Activated CD4-positive, alpha-beta T cell treated with anti-CD3 and anti-CD28 coated beads, Interleukin-2, amount 50 U/mL, for 1 hour (primary cell): ENCODE measurements at regions not wholly inside any gene's neighbourhood (a gene's known extent, or its start where the extent isn't known, plus 50 kb on each side); places are given as distances from the start of the nearest gene placed in this dataset.

Source experiments
- DNase-seq: peaks from one replicate; pipeline ENCODE4 v3.0.0-alpha.2; 2020

DNA sequence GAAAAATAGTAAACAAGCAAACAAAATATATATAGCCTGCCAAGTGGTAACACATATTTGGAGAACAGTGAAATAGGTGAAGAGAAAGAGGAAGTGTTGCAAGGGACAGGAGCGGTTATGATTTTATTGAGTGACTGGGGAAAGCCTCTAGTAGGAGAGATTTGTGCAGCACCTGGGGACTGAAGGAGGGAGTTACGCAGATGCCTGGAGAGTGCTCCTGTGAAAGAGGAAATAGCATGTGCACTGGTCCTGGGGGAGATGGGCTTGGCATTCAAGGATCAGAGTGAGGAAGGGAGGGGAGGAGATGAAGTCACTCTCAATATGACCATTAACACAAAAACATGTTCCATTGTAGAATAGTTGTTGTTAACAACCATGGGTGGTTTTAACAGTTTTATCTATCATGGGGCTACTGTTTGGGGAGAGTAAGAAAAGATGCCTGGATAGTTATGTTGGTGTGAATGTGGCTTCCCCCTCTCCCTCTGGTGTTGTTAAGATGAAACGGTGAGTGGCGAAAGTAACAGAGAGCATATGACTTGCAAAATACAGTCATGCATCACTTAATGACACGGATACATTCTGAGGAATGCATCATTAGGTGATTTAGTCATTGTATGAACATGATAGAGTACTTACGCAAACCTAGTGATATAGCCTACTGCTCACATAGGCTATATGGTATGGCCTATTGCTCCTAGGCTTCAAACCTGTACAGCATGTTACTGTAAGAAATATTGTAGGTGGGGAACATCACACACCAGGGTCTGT, 251.7 kb upstream of the ARGLU1 start:
- DNase-seq = no peak

DNA sequence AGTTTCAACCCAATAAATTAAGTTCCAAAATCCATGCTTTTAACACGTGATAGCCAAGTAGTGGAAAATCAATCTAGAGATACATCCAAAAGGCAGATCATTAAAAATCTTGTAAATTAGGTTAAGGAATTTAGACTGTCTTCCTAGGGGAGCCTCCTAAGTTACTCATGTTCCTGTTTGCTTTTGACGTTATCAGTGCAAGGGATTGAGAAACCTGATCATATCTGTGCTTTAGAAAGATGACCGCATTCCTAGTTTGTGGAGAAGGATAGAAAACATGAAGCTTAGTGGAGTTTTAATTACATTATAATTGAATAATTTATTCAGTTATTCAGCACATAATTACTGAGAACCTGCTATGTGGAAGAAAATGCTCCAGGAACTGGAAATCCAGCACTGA, 251.0 kb upstream of the ARGLU1 start:
- DNase-seq = no peak

DNA sequence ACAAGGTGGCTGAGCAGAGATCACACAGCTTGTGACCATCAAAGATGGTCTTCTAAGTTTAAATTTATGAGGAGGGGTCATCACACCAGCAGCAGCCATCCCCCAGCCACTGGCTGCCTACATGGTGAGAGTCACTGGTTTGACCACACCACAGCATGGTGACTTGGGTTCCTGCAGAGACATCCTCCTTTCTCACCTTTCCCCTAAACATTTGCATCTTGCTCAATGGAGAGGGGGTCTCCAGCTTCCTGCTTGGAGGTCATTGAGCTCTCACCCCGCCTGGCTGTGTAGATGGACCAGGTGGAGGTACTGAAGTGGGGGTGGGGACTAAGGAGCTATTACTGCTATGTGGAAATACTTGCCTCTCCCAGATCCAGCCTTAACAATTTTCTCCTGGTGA, 247.6 kb upstream of the ARGLU1 start:
- no peak for DNase-seq

DNA sequence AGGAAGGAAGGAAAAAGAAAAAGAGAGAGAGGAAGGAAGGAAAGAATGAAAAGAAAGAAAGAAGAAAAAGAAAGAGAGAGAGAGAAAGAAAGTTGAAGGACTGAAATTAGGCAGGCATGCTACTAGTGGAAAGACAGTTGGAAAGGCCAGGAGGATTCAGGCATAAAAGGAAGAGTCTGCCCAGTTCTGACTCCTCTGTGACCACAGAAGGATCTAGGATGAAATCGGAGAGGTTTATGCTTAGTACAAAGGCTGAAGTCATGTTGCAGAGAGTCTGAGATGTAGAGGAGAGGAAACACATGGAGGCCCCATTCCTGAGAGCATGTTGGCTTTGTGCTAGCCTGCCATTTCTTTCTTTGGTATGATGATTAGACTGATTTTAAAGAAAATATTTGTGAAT, 246.5 kb upstream of the ARGLU1 start:
- DNase-seq = no peak

DNA sequence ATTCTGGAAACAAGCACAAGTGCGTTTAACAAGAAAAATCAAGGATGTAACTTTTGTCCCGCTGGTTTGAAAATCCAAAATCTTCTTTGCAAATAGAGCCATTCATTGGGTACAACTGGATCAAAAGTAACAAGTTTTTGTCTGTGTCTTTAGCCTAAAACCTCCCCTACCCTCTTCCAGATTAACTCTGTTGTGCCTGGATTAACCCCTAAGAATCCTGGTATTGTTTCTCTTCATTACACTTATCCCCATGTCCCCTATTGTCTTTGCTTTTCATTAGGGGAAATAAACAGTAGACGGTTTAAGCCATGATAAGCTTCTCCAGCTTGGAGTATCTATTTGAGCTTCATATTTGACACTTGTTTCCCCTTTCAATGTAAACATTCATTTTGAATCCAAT, 242.1 kb upstream of the ARGLU1 start:
- no peak for DNase-seq

DNA sequence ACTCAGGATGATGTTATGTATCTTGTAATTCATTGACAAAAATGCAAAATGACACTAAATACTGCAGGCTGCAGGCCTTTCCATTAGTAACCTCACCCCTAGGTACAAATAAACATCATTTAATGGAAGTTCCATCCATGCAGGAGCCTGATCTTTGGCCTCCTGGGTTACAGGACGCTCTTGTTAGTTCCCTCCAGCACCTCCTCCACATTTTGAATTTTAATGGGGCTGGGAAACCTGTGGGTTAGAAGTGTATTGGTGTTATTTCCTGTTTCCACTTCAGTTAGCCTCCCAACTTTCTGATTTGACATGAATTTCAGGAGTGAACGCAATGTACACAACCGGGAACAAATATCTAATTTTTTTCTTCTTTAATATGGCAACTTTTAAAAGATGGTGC, 237.1 kb upstream of the ARGLU1 start:
- no peak for DNase-seq

DNA sequence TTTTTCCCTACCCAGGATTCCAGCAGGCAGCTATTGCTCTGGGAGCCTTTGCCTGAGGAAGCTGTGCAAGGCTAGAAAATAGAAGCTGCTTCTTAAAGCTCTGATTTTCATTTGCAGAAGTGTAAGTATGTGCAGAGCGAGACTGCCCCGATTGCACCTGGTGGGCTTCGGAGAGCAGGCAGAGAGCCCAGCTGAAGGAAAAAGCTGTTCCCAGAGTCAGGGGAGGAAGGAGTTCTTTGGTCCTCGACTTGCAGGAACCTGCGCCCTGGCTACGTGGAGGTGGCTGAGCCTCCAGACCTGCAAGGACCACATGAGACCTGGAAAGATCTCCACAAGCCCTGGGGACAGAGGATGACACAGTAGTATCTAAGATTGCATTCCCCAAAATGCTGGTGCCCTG, 235.0 kb upstream of the ARGLU1 start:
- no peak for DNase-seq

DNA sequence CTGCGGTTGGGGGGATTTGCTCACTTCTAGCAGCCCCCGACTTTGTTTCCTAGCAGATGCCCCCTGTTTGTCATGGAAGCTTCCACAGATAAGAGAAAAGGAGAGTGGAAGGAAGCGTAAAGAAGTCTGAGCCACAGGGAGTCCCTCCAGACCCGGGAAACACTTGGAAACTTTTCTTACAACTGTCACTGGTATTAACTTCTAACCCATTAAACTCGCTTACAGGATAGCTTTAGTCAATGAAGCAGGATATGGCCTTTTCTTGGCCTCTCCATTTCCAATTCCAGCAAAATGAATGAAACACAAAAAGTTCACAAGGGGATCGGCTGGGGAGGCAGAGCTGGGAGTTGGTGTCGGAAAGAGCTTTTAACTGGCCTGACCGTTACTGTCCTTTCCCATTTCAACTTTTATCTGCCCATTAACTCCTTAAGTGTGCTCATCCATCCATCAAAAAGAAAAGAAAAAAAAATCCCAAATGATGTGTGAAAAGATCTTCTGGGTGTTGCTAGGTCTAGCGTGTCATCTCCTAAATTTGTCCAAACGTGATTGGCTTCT, 231.9 kb upstream of the ARGLU1 start:
- DNase-seq = no peak

DNA sequence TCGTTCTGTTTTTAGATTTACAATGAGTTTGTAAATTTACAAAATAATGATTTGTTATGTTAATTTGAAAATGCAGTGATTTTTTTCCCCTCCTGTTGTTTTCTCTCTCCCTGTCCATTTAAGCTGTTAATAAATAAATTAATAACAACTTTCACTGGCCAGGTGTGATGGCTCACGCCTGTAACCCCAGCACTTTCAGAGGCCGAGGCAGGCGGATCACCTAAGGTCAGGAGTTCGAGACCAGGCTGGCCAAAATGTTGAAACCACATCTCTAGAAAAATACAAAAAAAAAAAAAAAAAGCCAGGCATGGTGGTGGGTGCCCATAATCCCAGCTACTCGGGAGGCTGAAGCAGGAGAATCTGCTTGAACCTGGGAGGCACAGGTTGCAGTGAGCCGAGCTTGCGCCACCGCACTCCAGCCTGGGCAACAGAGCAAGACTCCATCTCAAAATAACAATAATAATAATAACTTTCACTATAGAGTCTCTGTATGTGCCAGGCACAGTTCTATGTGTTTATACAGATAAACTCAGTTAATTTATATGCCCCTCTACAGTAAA, 229.2 kb upstream of the ARGLU1 start:
- no peak for DNase-seq

DNA sequence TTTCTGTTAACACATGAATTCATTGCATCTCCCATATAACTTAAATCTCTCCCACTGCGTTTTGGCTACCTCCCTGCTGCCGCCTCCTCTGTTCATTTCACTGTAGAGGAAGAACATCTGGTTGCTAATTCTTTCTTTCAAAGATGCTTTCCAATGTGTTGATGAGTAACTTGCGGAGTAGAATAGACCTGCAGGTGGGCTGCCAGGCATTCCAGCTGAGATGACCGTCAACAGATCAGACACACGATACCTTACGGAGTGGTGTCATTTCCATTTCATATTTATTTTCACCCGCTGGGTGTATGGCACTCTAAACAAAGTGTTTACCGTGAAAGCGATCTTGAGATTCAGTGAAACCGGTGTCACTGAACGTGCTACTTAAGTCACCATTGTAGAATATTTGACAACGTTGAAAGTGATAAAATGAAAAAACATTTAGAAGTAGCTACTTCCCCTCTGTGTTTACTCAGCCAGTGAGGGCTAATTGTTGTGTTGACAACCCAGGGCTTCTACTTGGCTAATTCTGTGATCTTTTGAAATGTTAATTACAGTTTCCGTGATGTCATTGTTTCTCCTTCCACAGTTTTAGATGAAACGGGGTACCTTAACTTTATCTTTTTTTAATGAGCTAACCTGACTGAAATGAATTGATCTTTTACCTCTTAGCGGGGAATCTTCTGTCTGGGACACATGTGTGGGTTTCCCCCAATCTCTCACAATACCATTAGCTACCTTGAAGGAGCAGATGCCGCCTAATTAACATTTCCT, 228.5 kb upstream of the ARGLU1 start:
- DNase-seq = no peak

DNA sequence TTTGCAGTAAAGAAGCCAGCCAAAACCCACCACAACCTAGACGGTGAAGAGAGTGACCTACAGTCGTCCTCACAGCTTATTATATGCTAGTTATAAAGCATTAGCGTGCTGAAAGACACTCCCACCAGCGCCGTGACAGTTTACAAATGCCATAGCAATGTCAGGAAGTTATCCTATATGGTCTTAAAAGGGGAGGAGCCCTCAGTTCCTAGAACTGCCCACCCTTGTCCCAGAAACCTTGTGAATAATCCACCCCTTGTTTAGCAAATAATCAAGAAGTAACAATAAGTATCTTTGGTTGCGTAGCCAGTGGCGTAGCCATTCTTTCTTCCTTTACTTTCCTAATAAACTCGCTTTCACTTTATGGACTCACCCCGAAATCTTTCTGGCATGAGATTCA, 227.9 kb upstream of the ARGLU1 start:
- no peak for DNase-seq

DNA sequence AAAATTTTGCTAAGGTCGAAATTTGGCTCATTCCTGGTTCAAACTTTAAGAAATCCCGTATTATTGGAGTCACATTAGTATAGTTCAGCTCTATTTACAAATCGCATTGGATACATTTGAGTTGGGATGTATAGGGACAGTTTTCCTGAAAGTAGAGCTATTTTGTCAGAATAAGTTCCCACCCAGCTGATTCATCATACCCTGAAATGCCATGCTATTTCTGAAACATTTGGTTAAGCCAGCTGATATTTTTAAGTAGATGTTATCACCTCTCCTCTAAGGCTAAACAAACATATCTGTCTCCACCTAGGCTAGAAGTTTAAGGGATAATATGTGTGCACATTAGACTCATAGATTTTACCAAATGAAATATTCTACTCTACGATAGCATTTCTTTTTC, 226.2 kb upstream of the ARGLU1 start:
- no peak for DNase-seq

DNA sequence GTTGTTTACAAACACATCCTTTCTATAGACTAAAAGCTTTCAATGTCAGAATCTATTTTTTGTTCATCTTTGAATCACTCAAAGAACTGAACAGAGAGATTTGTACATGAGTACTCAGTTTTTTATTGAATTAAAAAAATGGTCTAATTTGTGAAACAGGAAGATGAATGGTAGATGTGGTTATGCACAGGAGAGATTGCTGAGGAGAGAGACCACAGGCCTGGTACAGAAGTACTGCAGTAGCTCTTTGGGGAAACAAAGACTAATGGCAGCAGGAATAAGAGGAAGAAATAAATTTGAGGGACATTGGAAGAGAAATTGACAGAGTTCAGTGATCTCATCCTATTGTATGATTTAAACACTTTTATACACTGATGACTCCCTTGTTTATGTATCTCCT, 222.0 kb upstream of the ARGLU1 start:
- DNase-seq = no peak

DNA sequence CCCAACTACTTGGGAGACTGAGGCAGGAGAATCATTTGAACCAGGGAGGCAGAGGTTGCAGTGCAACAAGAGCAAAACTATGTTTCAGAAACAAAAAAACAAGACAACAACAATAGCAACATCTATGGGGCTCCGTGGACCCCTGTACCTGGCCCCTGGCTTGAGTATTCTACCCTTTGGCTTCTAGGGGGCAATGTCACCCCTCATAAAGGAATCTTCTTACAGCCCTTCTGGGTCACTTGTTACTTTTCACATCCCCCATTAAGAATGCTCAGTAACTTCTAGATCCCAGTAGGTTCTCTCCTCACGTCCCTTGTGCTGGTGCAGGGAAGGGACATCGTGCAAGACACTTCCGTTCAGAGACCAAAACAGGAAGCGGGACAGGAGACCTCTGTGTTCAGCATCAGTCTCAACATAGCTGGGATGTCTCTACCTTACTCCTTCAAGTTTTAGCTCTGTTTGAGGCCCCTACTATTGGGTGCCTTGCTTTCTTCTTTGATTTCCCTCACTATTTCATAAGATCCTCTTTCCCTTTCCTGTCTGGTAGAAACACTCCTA, 218.1 kb upstream of the ARGLU1 start:
- no peak for DNase-seq

DNA sequence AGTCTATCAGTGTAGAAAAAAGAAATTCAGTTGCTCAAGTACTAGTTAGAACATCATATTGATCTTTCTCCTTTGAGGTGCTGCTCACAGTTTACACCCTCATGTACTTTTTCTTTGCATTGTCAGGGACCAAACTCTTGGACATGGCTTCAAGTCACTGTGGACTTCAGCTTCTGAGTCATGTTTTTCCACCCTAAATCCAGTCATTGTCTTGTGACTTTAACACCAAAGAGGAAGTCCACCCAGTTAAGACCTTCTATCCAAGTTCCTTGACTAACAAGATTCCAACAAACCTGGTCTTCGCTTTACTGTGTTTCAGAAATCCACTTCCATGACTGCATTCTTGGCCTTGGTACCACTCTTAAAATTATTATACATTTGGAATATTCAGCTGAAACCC, 206.7 kb upstream of the ARGLU1 start:
- DNase-seq = no peak

DNA sequence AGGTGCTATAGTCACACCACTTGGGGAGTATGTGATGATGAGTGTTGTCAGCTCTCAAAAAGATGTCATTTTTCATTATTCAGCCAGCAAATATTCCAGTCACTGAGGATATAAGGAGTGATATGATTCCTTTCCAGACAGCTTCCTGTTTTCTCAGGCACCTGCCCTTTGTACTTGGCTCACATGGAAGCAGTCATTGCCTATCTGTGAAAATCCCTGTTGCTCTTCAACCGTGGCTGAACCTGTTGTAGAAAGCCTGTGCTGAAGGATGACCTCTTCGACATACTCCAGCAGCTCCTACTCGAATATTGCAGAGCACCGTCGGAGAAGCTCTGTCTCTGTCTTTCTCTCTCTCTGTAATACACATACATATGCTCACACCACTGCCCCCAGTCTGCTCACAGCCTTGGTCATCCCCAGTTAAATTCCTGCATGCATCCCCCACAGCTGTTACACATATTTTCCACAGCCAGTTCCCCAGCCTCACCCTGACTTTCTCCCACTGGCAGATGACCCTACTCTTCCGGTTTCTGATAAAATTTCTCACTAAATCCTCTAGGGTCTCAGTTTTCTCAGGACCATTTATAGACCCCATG, 204.2 kb upstream of the ARGLU1 start:
- DNase-seq = no peak

DNA sequence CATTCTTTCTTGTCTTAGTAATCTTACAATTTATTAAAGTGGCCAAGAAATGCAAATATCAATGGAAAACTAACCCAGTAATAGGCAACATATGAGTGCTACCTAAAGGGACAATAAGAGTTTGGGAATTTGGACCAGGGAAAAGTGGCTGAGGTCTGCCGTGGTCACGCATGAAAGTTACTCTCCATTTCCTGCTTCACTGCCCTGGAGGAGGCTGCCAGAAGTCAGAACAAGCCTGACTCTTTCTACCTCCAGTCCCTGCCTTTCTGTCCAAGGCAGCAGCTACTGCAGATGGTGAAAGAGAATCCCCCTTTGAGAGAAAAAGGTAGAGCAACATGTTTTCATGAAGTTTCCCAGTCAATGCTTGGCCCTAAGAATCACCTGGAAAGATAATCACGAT, 201.1 kb upstream of the ARGLU1 start:
- DNase-seq = no peak

DNA sequence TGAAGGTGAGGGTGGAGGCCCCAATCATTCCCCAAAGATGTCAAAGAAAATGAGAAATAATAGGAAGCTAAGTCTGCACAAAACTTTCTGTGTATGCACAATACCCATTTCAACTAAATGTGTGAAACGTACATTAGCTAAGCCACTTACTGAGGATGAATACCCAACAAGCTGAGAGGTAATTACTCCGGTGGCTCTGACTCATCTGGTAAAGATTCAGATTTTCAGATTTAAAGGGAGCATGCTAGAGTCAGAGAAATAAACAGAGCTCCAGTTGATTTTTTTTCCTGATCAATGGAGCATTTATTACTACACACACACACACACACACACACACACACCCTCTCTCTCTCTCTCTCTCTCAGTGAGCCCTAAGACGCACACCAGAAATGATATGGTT, 194.8 kb upstream of the ARGLU1 start:
- no peak for DNase-seq

DNA sequence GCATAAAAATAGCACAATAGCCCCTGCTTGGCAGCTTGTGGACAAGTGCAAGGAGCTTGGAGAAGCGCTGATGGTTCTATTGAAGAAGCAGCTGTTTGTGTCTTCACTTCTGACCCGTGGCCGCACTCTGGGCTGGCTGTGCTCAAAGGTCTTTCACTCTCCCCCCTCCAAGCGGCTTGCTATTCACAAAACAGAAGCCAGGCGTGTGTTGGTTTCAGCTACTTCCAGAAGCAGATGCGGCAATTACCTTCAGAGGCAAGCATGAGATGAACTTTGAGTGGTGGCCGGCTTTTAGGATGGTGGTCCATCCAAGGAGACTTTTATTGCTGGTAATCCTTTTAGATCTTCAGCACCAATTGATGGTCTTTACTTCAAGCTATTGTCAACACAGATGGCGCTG, 188.5 kb upstream of the ARGLU1 start:
- no peak for DNase-seq

DNA sequence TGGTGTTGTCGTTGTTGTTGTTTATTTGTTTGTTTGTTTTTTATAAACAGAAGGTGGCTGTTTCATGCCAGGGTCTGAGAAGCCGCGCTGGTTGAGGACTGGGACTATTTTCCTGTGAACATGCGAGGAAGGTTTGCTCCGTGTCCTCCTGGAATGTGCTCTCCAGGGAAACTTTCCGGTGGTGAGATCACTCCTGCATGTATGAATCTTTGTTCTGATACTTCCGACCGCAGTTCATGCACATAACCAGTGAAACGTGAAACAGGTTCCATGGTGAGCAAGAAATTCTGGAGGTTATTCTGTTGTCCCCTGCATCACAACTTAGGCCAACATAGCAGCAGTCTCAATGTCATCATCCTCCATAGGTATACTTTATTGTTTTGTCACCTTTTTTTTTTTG, 187.6 kb upstream of the ARGLU1 start:
- DNase-seq = no peak

DNA sequence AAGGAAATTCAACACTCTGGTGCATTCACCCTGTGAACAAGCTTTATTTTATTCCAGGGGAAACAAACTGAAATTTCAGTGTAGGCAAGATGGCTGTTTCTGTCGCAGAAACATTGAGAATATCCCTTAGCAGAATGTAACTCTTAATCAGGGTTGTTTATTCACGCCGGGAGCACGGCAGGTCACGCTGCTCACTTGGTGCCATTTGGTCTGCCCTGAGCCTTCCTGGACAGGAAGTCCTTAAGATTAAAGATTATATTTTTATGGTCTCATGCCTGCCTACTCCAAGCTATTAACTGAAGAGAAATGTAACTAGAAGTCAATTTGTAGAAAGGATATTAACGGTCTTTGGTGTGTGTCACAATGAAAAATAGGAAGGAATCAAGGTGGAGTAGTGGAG, 185.3 kb upstream of the ARGLU1 start:
- DNase-seq = no peak

DNA sequence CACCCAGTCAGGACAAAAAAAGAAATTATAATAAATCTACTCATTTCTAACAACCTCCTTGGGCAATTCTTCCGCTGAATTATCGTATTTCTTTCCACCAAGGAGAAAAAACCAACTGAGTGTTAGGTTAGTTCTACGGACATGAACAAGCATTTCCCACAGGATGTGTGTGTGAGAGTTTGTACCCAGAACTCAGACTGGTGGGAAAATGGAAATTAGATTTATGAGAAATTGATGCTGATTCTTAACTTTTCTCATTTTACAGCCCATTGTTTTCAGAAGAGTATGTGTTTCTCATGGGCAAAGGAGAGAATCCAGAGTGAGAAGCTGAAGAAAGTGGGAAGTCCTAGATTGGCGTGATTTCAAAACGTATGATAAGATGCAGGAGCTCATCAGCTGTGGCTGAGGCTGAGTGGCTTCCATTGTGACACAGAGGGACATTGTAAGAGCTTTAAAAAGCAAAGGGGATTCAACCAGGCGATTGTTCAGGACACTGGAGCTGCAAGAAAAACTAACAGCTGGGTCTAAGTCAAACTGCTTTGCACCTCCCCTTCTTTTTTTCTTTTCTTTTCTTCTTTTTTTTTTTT, 184.7 kb upstream of the ARGLU1 start:
- no peak for DNase-seq

DNA sequence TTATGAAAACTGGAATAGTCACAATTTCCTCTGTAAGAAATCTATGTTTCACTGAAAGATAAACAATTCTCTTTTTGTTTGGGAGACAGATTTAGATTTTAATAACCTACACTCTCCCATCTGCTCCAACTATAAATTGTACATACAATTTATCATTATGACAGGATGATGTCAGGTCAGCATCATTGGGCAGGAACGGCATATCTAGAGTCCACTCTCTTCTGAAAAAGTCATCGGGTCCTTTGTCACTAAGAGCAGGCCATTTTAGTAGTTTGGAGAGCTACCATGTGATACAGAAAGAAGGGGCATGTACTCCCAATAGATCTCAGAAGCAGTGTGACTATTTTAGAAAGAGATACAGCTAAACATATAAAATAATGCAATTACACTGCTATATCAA, 180.8 kb upstream of the ARGLU1 start:
- DNase-seq = no peak
